IMR-90 (cell line): ENCODE measurements at regions not wholly inside any gene's neighbourhood (a gene's known extent, or its start where the extent isn't known, plus 50 kb on each side); places are given as distances from the start of the nearest gene placed in this dataset.

Source experiments
- ATAC-seq: fragments of 200-7000 bp; cut with Tn5 transposase; 2 replicates; pipeline ENCODE4 v1.9.1; 2020; ENCODE audit warnings: low read depth, mild to moderate bottlenecking, moderate library complexity
- BruUV-seq: library from RNA; stranded (reverse); fragments of 400-500 nt; replicated peaks from 2 replicates; lab custom pipeline; 2021; lab: Mats Ljungman, UMichigan
- CTCF ChIA-PET: fragments of 300-600 bp; formaldehyde crosslinking; extraction: SDS; loops from one replicate; lab custom pipeline; 2021; ENCODE audit warnings: antibody characterized with exemption; lab: Yijun Ruan, JAX
- POLR2A ChIA-PET: fragments of 300-600 bp; sonication (Branson Sonifier 250); formaldehyde crosslinking; loops from one replicate; lab custom pipeline; 2022; ENCODE audit warnings: antibody characterized with exemption; ENCODE audit not compliant: unreplicated experiment; lab: Charles Lee
- DNase-seq: peaks from one replicate; pipeline ENCODE4 v3.0.0; 2013
- H2AFZ ChIP-seq: replicated peaks from 2 replicates; pipeline ENCODE3; 2013; ENCODE audit warnings: low read length, mild to moderate bottlenecking; ENCODE audit not compliant: poor library complexity
- H2AK5ac ChIP-seq: 2 replicates; pipeline ENCODE4 v1.6.1; 2013; ENCODE audit warnings: low read depth, low read length, inconsistent platforms
- H2AK9ac ChIP-seq: replicated peaks from 2 replicates; pipeline ENCODE3; 2013; ENCODE audit warnings: mild to moderate bottlenecking, low read depth, low read length, moderate library complexity; ENCODE audit not compliant: poor library complexity
- H2BK120ac ChIP-seq: 2 replicates; pipeline ENCODE4 v1.6.1; 2013; ENCODE audit warnings: low read depth, low read length, inconsistent platforms
- H2BK15ac ChIP-seq: 3 replicates; pipeline ENCODE4 v1.6.1; 2013; ENCODE audit warnings: low read depth, low read length, inconsistent platforms
- H2BK20ac ChIP-seq: 2 replicates; pipeline ENCODE4 v1.6.1; 2013; ENCODE audit warnings: low read depth, mild to moderate bottlenecking, inconsistent platforms, low read length, moderate library complexity
- H2BK5ac ChIP-seq: 2 replicates; pipeline ENCODE4 v1.6.1; 2013; ENCODE audit warnings: mild to moderate bottlenecking, low read depth, low read length, inconsistent platforms; ENCODE audit not compliant: poor library complexity, severe bottlenecking
- H3K14ac ChIP-seq: replicated peaks from 2 replicates; pipeline ENCODE4 v1.6.1; 2013; ENCODE audit warnings: low read depth, low read length, inconsistent platforms
- H3K18ac ChIP-seq: 2 replicates; pipeline ENCODE4 v1.6.1; 2013; ENCODE audit warnings: low read depth, low read length, control low read depth
- H3K23ac ChIP-seq: 2 replicates; pipeline ENCODE4 v1.6.1; 2013; ENCODE audit warnings: low read depth, low read length, inconsistent platforms
- H3K27ac ChIP-seq: 2 replicates; pipeline ENCODE4 v1.5.1; 2013; ENCODE audit warnings: mild to moderate bottlenecking, control low read depth, low read length; ENCODE audit not compliant: insufficient read depth
- H3K27me3 ChIP-seq: 2 replicates; pipeline ENCODE4 v1.6.1; 2013; ENCODE audit warnings: low read length; ENCODE audit not compliant: control insufficient read depth, insufficient read depth
- H3K36me3 ChIP-seq: 2 replicates; pipeline ENCODE4 v1.6.1; 2013; ENCODE audit warnings: low read length, mixed read lengths; ENCODE audit not compliant: control insufficient read depth, insufficient read depth
- H3K4ac ChIP-seq: 2 replicates; pipeline ENCODE4 v1.6.1; 2013; ENCODE audit warnings: low read depth, low read length, inconsistent platforms
- H3K4me1 ChIP-seq: 2 replicates; pipeline ENCODE4 v1.6.1; 2013; ENCODE audit warnings: low read length, mixed read lengths; ENCODE audit not compliant: control insufficient read depth, insufficient read depth
- H3K4me2 ChIP-seq: 2 replicates; pipeline ENCODE4 v1.6.1; 2013; ENCODE audit warnings: low read depth, mild to moderate bottlenecking, control low read depth, low read length, moderate library complexity
- H3K4me3 ChIP-seq: 2 replicates; pipeline ENCODE4 v1.5.1; 2013; ENCODE audit warnings: low read depth, mild to moderate bottlenecking, control low read depth, low read length, moderate library complexity; ENCODE audit not compliant: insufficient read depth
- H3K56ac ChIP-seq: 2 replicates; pipeline ENCODE4 v1.6.1; 2013; ENCODE audit warnings: low read length, inconsistent platforms; ENCODE audit not compliant: insufficient read depth; ENCODE audit errors: extremely low read depth
- H3K79me1 ChIP-seq, 2 experiments: 2 replicates each; pipeline ENCODE4 v1.6.1; 2013; ENCODE audit warnings: low read length in 2 of 2, inconsistent platforms in 1 of 2, low read depth in 1 of 2
- H3K9ac ChIP-seq: 2 replicates; pipeline ENCODE4 v1.6.1; 2013; ENCODE audit warnings: low read depth, low read length, control low read depth
- H3K9me1 ChIP-seq: 2 replicates; pipeline ENCODE4 v1.6.1; 2013; ENCODE audit warnings: low read length, inconsistent platforms; ENCODE audit not compliant: insufficient read depth
- H3K9me3 ChIP-seq: 2 replicates; pipeline ENCODE4 v1.6.1; 2013; ENCODE audit warnings: low read length; ENCODE audit not compliant: control insufficient read depth, insufficient read depth
- H4K20me1 ChIP-seq: 2 replicates; pipeline ENCODE4 v1.6.1; 2013; ENCODE audit warnings: low read length, inconsistent platforms; ENCODE audit not compliant: insufficient read depth
- H4K5ac ChIP-seq: 2 replicates; pipeline ENCODE4 v1.6.1; 2013; ENCODE audit warnings: mild to moderate bottlenecking, low read depth, low read length, control low read depth
- H4K8ac ChIP-seq, 2 experiments: 2 replicates each; pipeline ENCODE4 v1.6.1; 2013; ENCODE audit warnings: low read depth in 2 of 2, low read length in 2 of 2, control low read depth in 1 of 2, inconsistent platforms in 1 of 2
- H4K91ac ChIP-seq: 2 replicates; pipeline ENCODE4 v1.6.1; 2013; ENCODE audit warnings: low read depth, low read length, inconsistent platforms; ENCODE audit not compliant: insufficient read depth
- FOS ChIP-seq: fragments of 150-350 bp; IDR thresholded peaks from 2 replicates; pipeline ENCODE4 v1.6.1; 2016; ENCODE audit warnings: low read depth, low read length
- MAFK ChIP-seq: IDR thresholded peaks from 2 replicates; pipeline ENCODE4 v1.6.1; 2012; ENCODE audit warnings: low read depth, low read length, improper control_type of control experiment
- NFE2L2 ChIP-seq: fragments of 150-350 bp; IDR thresholded peaks from 2 replicates; pipeline ENCODE4 v1.6.1; 2016; ENCODE audit warnings: low read depth, mild to moderate bottlenecking, low read length
- POLR2A ChIP-seq: IDR thresholded peaks from 2 replicates; pipeline ENCODE4 v1.6.1; 2012; ENCODE audit warnings: mild to moderate bottlenecking, low read depth, low read length
- RAD21 ChIP-seq: IDR thresholded peaks from 2 replicates; pipeline ENCODE4 v1.6.1; 2012; ENCODE audit warnings: low read length, improper control_type of control experiment
- RFX5 ChIP-seq: IDR thresholded peaks from 2 replicates; pipeline ENCODE4 v1.8.0; 2012; ENCODE audit warnings: low read depth, mild to moderate bottlenecking, low read length, moderate library complexity
- USF2 ChIP-seq: fragments of 150-350 bp; IDR thresholded peaks from 2 replicates; pipeline ENCODE4 v1.6.1; 2017; ENCODE audit warnings: mild to moderate bottlenecking, antibody characterized with exemption, low read length, low read depth
- WGBS, 2 experiments: methylation state at CpG; one replicate each; pipeline versions ENCODE4 v1.1.5 to v1.1.7; 2013; ENCODE audit warnings: missing lambda C conversion rate in 2 of 2; ENCODE audit not compliant: insufficient read length in 1 of 2; ENCODE audit errors: extremely low coverage in 2 of 2; 5-methylcytosine and 5-hydroxymethylcytosine counted together
- dilution Hi-C: fragments of 300-500 bp; cut with HindIII; formaldehyde crosslinking; loops from one replicate; pipeline ENCODE4 v1.14.3; 2018; ENCODE audit warnings: low sequenced_read_pairs; ENCODE audit not compliant: unreplicated experiment
- in situ Hi-C: fragments of 300-500 bp; cut with MboI; formaldehyde crosslinking; loops from 3 replicates; pipeline ENCODE4 v1.14.3; 2019; ENCODE audit warnings: low sequenced_read_pairs, inconsistent platforms, mixed read lengths
- intact Hi-C: fragments of 100-400 bp; cut with micrococcal nuclease; formaldehyde crosslinking; loops from 2 replicates; pipeline ENCODE4 v1.10.0; 2022

- H3K4me2 ChIP-seq: no peak overlapping the region
- ChIA-PET CTCF (no interaction called here), POLR2A (no interaction called here)
- BruUV-seq: no TSS peak
- H2BK20ac ChIP-seq: no peak overlapping the region
- H3K4ac ChIP-seq: no peak overlapping the region
- H3K27me3 ChIP-seq: no peaks in the 10 kb centered on the region
- no peak overlapping the region for H2AK5ac ChIP-seq
- H3K9ac ChIP-seq: no peak overlapping the region
- H3K9me1 ChIP-seq: no peaks in the 10 kb centered on the region
- H3K4me1 ChIP-seq: no peaks in the 10 kb centered on the region
- H3K79me1 ChIP-seq: no peaks in the 10 kb centered on the region
- dilution Hi-C loops (no loop called here), intact Hi-C loops (no loop called here), in situ Hi-C loops (no loop called here)
- no peak overlapping the region for H4K91ac ChIP-seq
- WGBS, 2 experiments: no CpG with 5 or more reads among the region's 6 CpGs
- no peak for DNase-seq
- H3K23ac ChIP-seq: no peak overlapping the region
- no peak for ATAC-seq
- no peak overlapping the region for H2BK120ac ChIP-seq
- no peak overlapping the region for H4K8ac ChIP-seq
- H2AK9ac ChIP-seq: no peak overlapping the region
- no peaks in the 10 kb centered on the region for H4K20me1 ChIP-seq
- no peak overlapping the region for H3K14ac ChIP-seq
- no peaks in the 10 kb centered on the region for H3K36me3 ChIP-seq
- no peak overlapping the region for H2AFZ ChIP-seq
- no peak overlapping the region for H4K5ac ChIP-seq
- H3K4me3 ChIP-seq: no peak overlapping the region
- no peak overlapping the region for H3K56ac ChIP-seq
- H3K9me3 ChIP-seq: peaks cover 15% of the 10 kb centered on the region
- no peak overlapping the region for H3K18ac ChIP-seq
- no peak overlapping the region for H2BK5ac ChIP-seq
- no peak overlapping the region for H3K27ac ChIP-seq
- H2BK15ac ChIP-seq: no peak overlapping the region
- no peak for TF ChIP-seq NFE2L2
- no peak for TF ChIP-seq MAFK
- no peak for TF ChIP-seq USF2
- TF ChIP-seq POLR2A: no peak
- no peak for TF ChIP-seq RAD21
- TF ChIP-seq FOS: no peak
- no peak for TF ChIP-seq RFX5
Observed at GRCh38 chr13:111022886-111023285, 92.2 kb upstream of the ARHGEF7 start.
